GM12878 (cell line): ENCODE measurements at regions not wholly inside any gene's neighbourhood (a gene's known extent, or its start where the extent isn't known, plus 50 kb on each side); places are given as distances from the start of the nearest gene placed in this dataset.

Experiments used
- ATAC-seq: fragments of 200-7000 bp; cut with Tn5 transposase; 3 replicates; pipeline ENCODE4 v1.9.1; 2020; ENCODE audit warnings: mild to moderate bottlenecking, moderate library complexity
- BruUV-seq: library from RNA; stranded (reverse); fragments of 400-500 nt; replicated peaks from 2 replicates; lab custom pipeline; 2021; lab: Mats Ljungman, UMichigan
- CTCF ChIA-PET: fragments of 300-600 bp; sonication (Branson Sonifier 250); formaldehyde crosslinking; extraction: SDS; loops from one replicate; lab custom pipeline; 2021; ENCODE audit warnings: inconsistent platforms; lab: Yijun Ruan, JAX
- POLR2A ChIA-PET: fragments of 350-600 bp; formaldehyde crosslinking; extraction: SDS; loops from one replicate; lab custom pipeline; 2021; ENCODE audit warnings: inconsistent platforms; lab: Charles Lee
- RAD21 ChIA-PET: fragments of 300-600 bp; sonication (Branson Sonifier 250); formaldehyde crosslinking; loops from one replicate; lab custom pipeline; 2023; ENCODE audit warnings: antibody characterized with exemption; ENCODE audit not compliant: unreplicated experiment; lab: Charles Lee
- SMC1A ChIA-PET: fragments of 300-600 bp; sonication (Branson Sonifier 250); formaldehyde crosslinking; loops from one replicate; lab custom pipeline; 2023; ENCODE audit not compliant: unreplicated experiment, uncharacterized antibody; lab: Charles Lee
- DNase-seq: peaks from one replicate; pipeline ENCODE4 v3.0.0-alpha.2; 2011; ENCODE audit warnings: low read depth, low spot score
- FAIRE-seq: peaks from 3 replicates; lab custom pipeline; 2011; peaks lifted over from hg19 to GRCh38; lab: Jason Lieb, UNC
- H2AFZ ChIP-seq: 2 replicates; pipeline ENCODE4 v1.6.0; 2011; ENCODE audit warnings: low read depth, low read length, control low read depth; ENCODE audit not compliant: control insufficient read depth
- H3K27ac ChIP-seq: 2 replicates; pipeline ENCODE4 v1.5.1; 2011; ENCODE audit warnings: control low read depth; ENCODE audit not compliant: control insufficient read depth, insufficient read depth
- H3K27me3 ChIP-seq, 2 experiments: replicated peaks in 1 of 2; 2 replicates each; pipeline versions ENCODE4 v1.6.0 to v1.6.1; 2011; ENCODE audit warnings: low read length in 1 of 2; ENCODE audit not compliant: control insufficient read depth in 2 of 2, insufficient read depth in 2 of 2
- H3K36me3 ChIP-seq, 2 experiments: 2 replicates each; pipeline ENCODE4 v1.5.1; 2011; ENCODE audit warnings: low read length in 1 of 2; ENCODE audit not compliant: control insufficient read depth in 2 of 2, insufficient read depth in 2 of 2
- H3K4me1 ChIP-seq: 2 replicates; pipeline ENCODE4 v1.6.1; 2011; ENCODE audit warnings: mild to moderate bottlenecking, low read length, moderate library complexity, mixed read lengths; ENCODE audit not compliant: control insufficient read depth, insufficient read depth
- H3K4me2 ChIP-seq: 2 replicates; pipeline ENCODE4 v1.6.0; 2011; ENCODE audit warnings: control low read depth; ENCODE audit not compliant: control insufficient read depth, insufficient read depth
- H3K4me3 ChIP-seq: fragments of 200-600 bp; sonication (generic); 2 replicates; pipeline ENCODE4 v1.5.1; 2016
- H3K79me2 ChIP-seq: 2 replicates; pipeline ENCODE4 v1.6.0; 2011; ENCODE audit warnings: low read length; ENCODE audit not compliant: control insufficient read depth, insufficient read depth
- H3K9ac ChIP-seq: 2 replicates; pipeline ENCODE4 v1.8.0; 2011; ENCODE audit warnings: low read length, control low read depth, mixed read lengths; ENCODE audit not compliant: control insufficient read depth, insufficient read depth
- H3K9me3 ChIP-seq: replicated peaks from 3 replicates; pipeline ENCODE4 v1.5.1; 2011; ENCODE audit warnings: mild to moderate bottlenecking, low read length; ENCODE audit not compliant: control insufficient read depth, insufficient read depth
- H4K20me1 ChIP-seq: 2 replicates; pipeline ENCODE4 v1.6.0; 2011; ENCODE audit not compliant: control insufficient read depth, insufficient read depth
- FOXM1 ChIP-seq: IDR thresholded peaks from 2 replicates; pipeline ENCODE4 v1.6.1; 2012; ENCODE audit warnings: low read depth, mild to moderate bottlenecking, inconsistent platforms, low read length, moderate library complexity
- NR2F1 ChIP-seq: fragments of 450-650 bp; conservative IDR thresholded peaks from 2 replicates; pipeline ENCODE4 v1.6.1; 2017; ENCODE audit warnings: mild to moderate bottlenecking
- SP1 ChIP-seq: IDR thresholded peaks from one replicate; pipeline ENCODE4 v1.6.1; 2011; ENCODE audit warnings: low read depth, low read length
- ZSCAN29 ChIP-seq: fragments of 450-650 bp; IDR thresholded peaks from 2 replicates; pipeline ENCODE4 v1.6.1; 2017; ENCODE audit warnings: mild to moderate bottlenecking, moderate library complexity
- in situ Hi-C: fragments of 300-500 bp; cut with MboI; formaldehyde crosslinking; loops from 9 replicates; pipeline ENCODE4 v1.14.3; 2018; ENCODE audit warnings: mixed read lengths
- intact Hi-C: fragments of 100-400 bp; cut with micrococcal nuclease; formaldehyde crosslinking; loops from one replicate; pipeline ENCODE4 v1.14.2; 2022; ENCODE audit not compliant: unreplicated experiment
- TF ChIP-seq, protein P1 (sequence below): fragments of 450-650 bp; IDR thresholded peaks from 2 replicates; pipeline ENCODE4 v1.6.1; 2018; ENCODE audit warnings: borderline replicate concordance, mild to moderate bottlenecking; ENCODE audit not compliant: partially characterized antibody
- TF ChIP-seq, protein P2 (sequence below): fragments of 150-350 bp; IDR thresholded peaks from 2 replicates; pipeline ENCODE4 v1.6.1; 2014; ENCODE audit warnings: mild to moderate bottlenecking, low read depth, low read length

DNA sequence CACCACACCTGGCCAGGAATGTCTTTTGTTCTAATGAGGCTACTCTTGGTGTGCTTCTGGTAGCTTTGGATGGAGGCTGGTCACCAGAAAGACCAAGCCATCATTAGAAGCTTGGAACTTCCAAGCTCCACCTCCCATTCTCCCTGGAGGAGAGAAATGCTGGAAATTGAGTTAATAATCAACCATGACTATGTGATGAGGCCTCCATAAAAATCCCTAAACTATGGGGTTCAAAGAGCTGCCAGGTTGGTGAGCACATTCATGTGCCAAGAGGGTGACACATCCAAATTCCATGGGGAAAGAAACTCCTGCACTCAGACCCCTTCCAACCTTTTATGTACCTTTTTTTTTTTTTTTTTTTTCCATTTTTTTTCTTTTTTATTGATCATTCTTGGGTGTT, 105.5 kb upstream of the SPATA31C2 start:
- H3K4me1 ChIP-seq, result no peaks in the 10 kb centered on the region
- H3K27ac ChIP-seq, result no peak overlapping the region
- SMC1A ChIA-PET, result no interaction called here
- ATAC-seq (no peak), DNase-seq (no peak), FAIRE-seq (no peak)
- in situ Hi-C loops (no loop called here), intact Hi-C loops (loop anchor here (10.0 kb wide), 1 partner anchor 61 kb away; no protein-coding TSS in a partner anchor)
- H3K4me2 ChIP-seq, result no peak overlapping the region
- no TSS peak for BruUV-seq
- H2AFZ ChIP-seq, result no peak overlapping the region
- no peak overlapping the region for H3K9ac ChIP-seq
- TF ChIP-seq, protein P1, sequence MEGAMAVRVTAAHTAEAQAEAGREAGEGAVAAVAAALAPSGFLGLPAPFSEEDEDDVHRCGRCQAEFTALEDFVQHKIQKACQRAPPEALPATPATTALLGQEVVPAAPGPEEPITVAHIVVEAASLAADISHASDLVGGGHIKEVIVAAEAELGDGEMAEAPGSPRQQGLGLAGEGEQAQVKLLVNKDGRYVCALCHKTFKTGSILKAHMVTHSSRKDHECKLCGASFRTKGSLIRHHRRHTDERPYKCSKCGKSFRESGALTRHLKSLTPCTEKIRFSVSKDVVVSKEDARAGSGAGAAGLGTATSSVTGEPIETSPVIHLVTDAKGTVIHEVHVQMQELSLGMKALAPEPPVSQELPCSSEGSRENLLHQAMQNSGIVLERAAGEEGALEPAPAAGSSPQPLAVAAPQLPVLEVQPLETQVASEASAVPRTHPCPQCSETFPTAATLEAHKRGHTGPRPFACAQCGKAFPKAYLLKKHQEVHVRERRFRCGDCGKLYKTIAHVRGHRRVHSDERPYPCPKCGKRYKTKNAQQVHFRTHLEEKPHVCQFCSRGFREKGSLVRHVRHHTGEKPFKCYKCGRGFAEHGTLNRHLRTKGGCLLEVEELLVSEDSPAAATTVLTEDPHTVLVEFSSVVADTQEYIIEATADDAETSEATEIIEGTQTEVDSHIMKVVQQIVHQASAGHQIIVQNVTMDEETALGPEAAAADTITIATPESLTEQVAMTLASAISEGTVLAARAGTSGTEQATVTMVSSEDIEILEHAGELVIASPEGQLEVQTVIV, result no peak
- no peak for TF ChIP-seq FOXM1
- TF ChIP-seq, protein P2, sequence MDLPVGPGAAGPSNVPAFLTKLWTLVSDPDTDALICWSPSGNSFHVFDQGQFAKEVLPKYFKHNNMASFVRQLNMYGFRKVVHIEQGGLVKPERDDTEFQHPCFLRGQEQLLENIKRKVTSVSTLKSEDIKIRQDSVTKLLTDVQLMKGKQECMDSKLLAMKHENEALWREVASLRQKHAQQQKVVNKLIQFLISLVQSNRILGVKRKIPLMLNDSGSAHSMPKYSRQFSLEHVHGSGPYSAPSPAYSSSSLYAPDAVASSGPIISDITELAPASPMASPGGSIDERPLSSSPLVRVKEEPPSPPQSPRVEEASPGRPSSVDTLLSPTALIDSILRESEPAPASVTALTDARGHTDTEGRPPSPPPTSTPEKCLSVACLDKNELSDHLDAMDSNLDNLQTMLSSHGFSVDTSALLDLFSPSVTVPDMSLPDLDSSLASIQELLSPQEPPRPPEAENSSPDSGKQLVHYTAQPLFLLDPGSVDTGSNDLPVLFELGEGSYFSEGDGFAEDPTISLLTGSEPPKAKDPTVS, result no peak
- no peak for TF ChIP-seq ZSCAN29
- TF ChIP-seq SP1, result no peak
- TF ChIP-seq NR2F1, result no peak
- no peak overlapping the region for H3K4me3 ChIP-seq
- CTCF ChIA-PET, result no interaction called here
- RAD21 ChIA-PET, result no interaction called here
- H3K9me3 ChIP-seq, result no peaks in the 10 kb centered on the region
- no peaks in the 10 kb centered on the region for H3K79me2 ChIP-seq
- H3K36me3 ChIP-seq, result no peaks in the 10 kb centered on the region
- H4K20me1 ChIP-seq, result no peaks in the 10 kb centered on the region
- POLR2A ChIA-PET, result no interaction called here
- no peaks in the 10 kb centered on the region for H3K27me3 ChIP-seq
